ENCODE measurements at regions not wholly inside any gene's neighbourhood (a gene's known extent, or its start where the extent isn't known, plus 50 kb on each side); places are given as distances from the start of the nearest gene placed in this dataset.

- TF ChIP-seq CTCF (IDR thresholded peaks at IDR 0.05): no peak
- TF ChIP-seq POLR2A (IDR thresholded peaks at IDR 0.05): no peak
Observed at GRCh38 chr13:76086729-76087128, 450.6 kb downstream of the LMO7 start.

Measured in sigmoid colon (tissue), 3 donors.